DOHH2 (cell line): ENCODE measurements at regions not wholly inside any gene's neighbourhood (a gene's known extent, or its start where the extent isn't known, plus 50 kb on each side); places are given as distances from the start of the nearest gene placed in this dataset.

Source experiments
- H3F3A ChIP-seq: fragments of 200-600 bp; sonication (generic), shearing (Covaris generic); 2 replicates; pipeline ENCODE4 v1.6.0; 2016; ENCODE audit warnings: antibody characterized with exemption, mild to moderate bottlenecking; ENCODE audit not compliant: control insufficient read depth, insufficient read depth
- H3K27ac ChIP-seq: fragments of 200-600 bp; sonication (generic); 2 replicates; pipeline ENCODE4 v1.5.1; 2014; ENCODE audit warnings: low read depth, mild to moderate bottlenecking, low read length, moderate library complexity
- H3K27me3 ChIP-seq: fragments of 200-600 bp; sonication (generic); 2 replicates; pipeline ENCODE4 v1.6.1; 2014; ENCODE audit warnings: mild to moderate bottlenecking, low read length, mixed read lengths; ENCODE audit not compliant: control insufficient read depth
- H3K36me3 ChIP-seq: fragments of 200-600 bp; sonication (generic); 2 replicates; pipeline ENCODE4 v1.6.1; 2014; ENCODE audit warnings: mild to moderate bottlenecking, low read length, moderate library complexity, mixed read lengths; ENCODE audit not compliant: control insufficient read depth
- H3K4me1 ChIP-seq: fragments of 200-600 bp; sonication (generic); 2 replicates; pipeline ENCODE4 v1.6.1; 2014; ENCODE audit warnings: mild to moderate bottlenecking, low read length, mixed read lengths; ENCODE audit not compliant: control insufficient read depth
- H3K4me2 ChIP-seq: fragments of 200-600 bp; sonication (generic); 2 replicates; pipeline ENCODE4 v1.6.0; 2014; ENCODE audit warnings: mild to moderate bottlenecking, low read length, moderate library complexity
- H3K4me3 ChIP-seq: fragments of 200-600 bp; sonication (generic); 2 replicates; pipeline ENCODE4 v1.5.1; 2014; ENCODE audit warnings: mild to moderate bottlenecking, low read length, mixed read lengths
- H3K79me2 ChIP-seq: fragments of 200-600 bp; sonication (generic); 2 replicates; pipeline ENCODE4 v1.6.1; 2014; ENCODE audit warnings: mild to moderate bottlenecking, low read length, mixed read lengths; ENCODE audit not compliant: control insufficient read depth
- H3K9me2 ChIP-seq: fragments of 200-600 bp; sonication (generic); replicated peaks from 2 replicates; pipeline ENCODE4 v1.6.1; 2014; ENCODE audit warnings: mild to moderate bottlenecking, low read length, mixed read lengths; ENCODE audit not compliant: control insufficient read depth
- H3K9me3 ChIP-seq: fragments of 200-600 bp; sonication (generic); 2 replicates; pipeline ENCODE4 v1.6.1; 2014; ENCODE audit warnings: antibody characterized with exemption, low read length, mixed read lengths; ENCODE audit not compliant: control insufficient read depth, insufficient read depth
- H4K20me1 ChIP-seq: fragments of 200-600 bp; sonication (generic); 2 replicates; pipeline ENCODE4 v1.6.0; 2014; ENCODE audit warnings: low read depth, mild to moderate bottlenecking, antibody characterized with exemption, low read length, moderate library complexity; ENCODE audit not compliant: control insufficient read depth, insufficient read depth
- EZH2phosphoT487 ChIP-seq: fragments of 200-600 bp; sonication (generic); IDR thresholded peaks from 2 replicates; pipeline ENCODE4 v1.6.1; 2017; ENCODE audit warnings: borderline replicate concordance, mild to moderate bottlenecking, antibody characterized with exemption, low read length, moderate library complexity, mixed read lengths
- TF ChIP-seq, protein P1 (sequence below): fragments of 200-600 bp; sonication (generic); IDR thresholded peaks from one replicate; pipeline ENCODE4 v1.5.1; 2014; ENCODE audit warnings: antibody characterized with exemption, mild to moderate bottlenecking, low read depth, low read length; ENCODE audit not compliant: poor library complexity, severe bottlenecking

DNA sequence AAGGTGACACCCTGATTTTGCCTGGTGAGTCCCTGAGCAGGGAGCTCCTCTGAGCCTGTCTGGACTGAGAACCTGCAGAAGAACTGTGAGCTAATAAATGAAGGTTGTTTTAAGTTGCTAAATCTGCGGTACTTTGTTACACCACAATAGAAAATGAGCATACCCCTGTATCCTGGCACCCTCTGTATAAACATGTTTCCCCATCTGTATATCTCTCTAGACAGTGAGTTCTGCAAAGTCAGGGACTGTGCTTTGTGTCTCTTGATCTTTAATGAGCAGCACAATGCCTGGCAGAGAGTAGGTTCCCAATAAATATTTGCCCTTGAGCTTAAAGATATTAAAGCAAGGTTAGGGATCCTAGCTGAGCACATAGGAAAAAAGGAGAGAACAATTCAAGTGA is 228.8 kb downstream of the OMA1 start:
- no peak overlapping the region for H3K27ac ChIP-seq
- no peak overlapping the region for H3K4me2 ChIP-seq
- no peaks in the 10 kb centered on the region for H3K4me1 ChIP-seq
- H3K4me3 ChIP-seq, result no peak overlapping the region
- no peaks in the 10 kb centered on the region for H3K27me3 ChIP-seq
- H3K9me2 ChIP-seq, result no peaks in the 10 kb centered on the region
- no peaks in the 10 kb centered on the region for H3K36me3 ChIP-seq
- H4K20me1 ChIP-seq, result no peaks in the 10 kb centered on the region
- no peak for TF ChIP-seq EZH2phosphoT487
- TF ChIP-seq, protein P1, sequence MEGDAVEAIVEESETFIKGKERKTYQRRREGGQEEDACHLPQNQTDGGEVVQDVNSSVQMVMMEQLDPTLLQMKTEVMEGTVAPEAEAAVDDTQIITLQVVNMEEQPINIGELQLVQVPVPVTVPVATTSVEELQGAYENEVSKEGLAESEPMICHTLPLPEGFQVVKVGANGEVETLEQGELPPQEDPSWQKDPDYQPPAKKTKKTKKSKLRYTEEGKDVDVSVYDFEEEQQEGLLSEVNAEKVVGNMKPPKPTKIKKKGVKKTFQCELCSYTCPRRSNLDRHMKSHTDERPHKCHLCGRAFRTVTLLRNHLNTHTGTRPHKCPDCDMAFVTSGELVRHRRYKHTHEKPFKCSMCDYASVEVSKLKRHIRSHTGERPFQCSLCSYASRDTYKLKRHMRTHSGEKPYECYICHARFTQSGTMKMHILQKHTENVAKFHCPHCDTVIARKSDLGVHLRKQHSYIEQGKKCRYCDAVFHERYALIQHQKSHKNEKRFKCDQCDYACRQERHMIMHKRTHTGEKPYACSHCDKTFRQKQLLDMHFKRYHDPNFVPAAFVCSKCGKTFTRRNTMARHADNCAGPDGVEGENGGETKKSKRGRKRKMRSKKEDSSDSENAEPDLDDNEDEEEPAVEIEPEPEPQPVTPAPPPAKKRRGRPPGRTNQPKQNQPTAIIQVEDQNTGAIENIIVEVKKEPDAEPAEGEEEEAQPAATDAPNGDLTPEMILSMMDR, result no peak
- no peaks in the 10 kb centered on the region for H3K79me2 ChIP-seq
- H3K9me3 ChIP-seq, result no peaks in the 10 kb centered on the region; the same call in 1 of the 2 replicates
- H3F3A ChIP-seq, result no peaks in the 10 kb centered on the region

DNA sequence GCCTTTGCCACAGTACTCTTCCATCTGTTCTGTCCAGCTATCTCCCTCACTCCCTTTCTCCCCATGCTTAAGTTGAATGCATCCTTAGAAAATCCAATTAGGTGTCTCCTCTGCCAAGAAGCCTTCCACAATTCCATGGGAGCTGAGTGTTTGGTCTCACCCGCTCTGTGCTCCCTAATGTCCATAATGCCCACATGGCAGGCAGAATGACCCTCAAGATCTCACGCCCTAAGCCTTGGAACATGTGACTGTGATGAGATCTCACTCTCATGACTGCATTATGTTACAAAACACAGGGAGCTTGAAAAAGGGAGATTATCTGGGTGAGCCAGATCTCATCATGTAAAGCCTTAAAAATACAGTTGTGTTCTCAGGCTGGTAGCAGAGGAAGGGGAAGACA is 229.4 kb downstream of the OMA1 start:
- Histone ChIP-seq H3K27ac (no peak overlapping the region), H3K9me2 (no peaks in the 10 kb centered on the region), H3K79me2 (no peaks in the 10 kb centered on the region), H3K4me1 (no peaks in the 10 kb centered on the region), H3K4me3 (no peak overlapping the region), H3F3A (no peaks in the 10 kb centered on the region), H3K36me3 (no peaks in the 10 kb centered on the region), H3K27me3 (no peaks in the 10 kb centered on the region), H3K9me3 (no peaks in the 10 kb centered on the region; the same call in 1 of the 2 replicates), H4K20me1 (no peaks in the 10 kb centered on the region), H3K4me2 (no peak overlapping the region)
- no peak for TF ChIP-seq EZH2phosphoT487
- TF ChIP-seq, protein P1, result no peak

DNA sequence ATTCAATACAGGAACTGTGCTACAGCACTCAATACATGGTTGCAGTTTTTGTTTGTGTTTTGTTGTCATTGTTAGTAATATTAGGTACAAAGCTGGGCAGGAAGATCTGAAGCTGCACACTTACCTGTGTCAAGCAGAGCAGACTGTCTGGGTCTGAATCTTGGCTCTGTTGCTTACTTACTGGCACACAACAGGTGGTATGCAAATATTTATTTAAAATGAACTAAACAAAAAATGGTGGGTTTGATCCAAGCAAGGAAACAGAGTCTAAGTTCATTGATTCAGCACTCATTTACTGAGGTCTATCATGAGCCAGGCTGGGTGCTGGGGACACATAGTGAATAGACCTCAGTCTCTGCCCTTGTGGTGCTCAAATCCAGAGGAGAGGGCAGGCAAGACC is 230.4 kb downstream of the OMA1 start:
- no peaks in the 10 kb centered on the region for H3K27me3 ChIP-seq
- no peak overlapping the region for H3K4me2 ChIP-seq
- H3K4me3 ChIP-seq, result no peak overlapping the region
- H3K36me3 ChIP-seq, result no peaks in the 10 kb centered on the region
- H3K9me3 ChIP-seq, result no peaks in the 10 kb centered on the region; the same call in 1 of the 2 replicates
- TF ChIP-seq, protein P1, result no peak
- TF ChIP-seq EZH2phosphoT487, result no peak
- H3F3A ChIP-seq, result no peaks in the 10 kb centered on the region
- no peaks in the 10 kb centered on the region for H3K4me1 ChIP-seq
- H4K20me1 ChIP-seq, result no peaks in the 10 kb centered on the region
- H3K27ac ChIP-seq, result no peak overlapping the region
- H3K79me2 ChIP-seq, result no peaks in the 10 kb centered on the region
- H3K9me2 ChIP-seq, result no peaks in the 10 kb centered on the region
